ENCODE measurements at regions not wholly inside any gene's neighbourhood (a gene's known extent, or its start where the extent isn't known, plus 50 kb on each side); places are given as distances from the start of the nearest gene placed in this dataset.

GRCh38 chr4:185955151-185955770, 113.7 kb upstream of the TLR3 start:
- Mint-ChIP-seq H3K27me3 (ENCODE audit: low read depth) (no peaks in the 10 kb centered on the region), H3K4me1 (peaks cover 20% of the 10 kb centered on the region), H3K9me3 (peaks cover 5% of the 10 kb centered on the region), H3K4me3 (peak overlapping the region; percentile 22), H3K36me3 (ENCODE audit: low read depth) (peaks cover 3% of the 10 kb centered on the region), H3K27ac (ENCODE audit: unreplicated experiment) (no peak overlapping the region)
- no peak for DNase-seq (ENCODE audit: low read depth, low spot score)
- no peak for TF ChIP-seq CTCF (conservative IDR thresholded peaks at IDR 0.05)

- peaks cover 9% of the 10 kb centered on the region for H3K9me3 Mint-ChIP-seq
- peaks cover 20% of the 10 kb centered on the region for H3K4me1 Mint-ChIP-seq
- H3K27me3 Mint-ChIP-seq (ENCODE audit: low read depth): no peaks in the 10 kb centered on the region
- no peak for TF ChIP-seq CTCF (conservative IDR thresholded peaks at IDR 0.05)
- no peak for DNase-seq (ENCODE audit: low read depth, low spot score)
- peak overlapping the region; percentile 68 for H3K4me3 Mint-ChIP-seq
- H3K27ac Mint-ChIP-seq (ENCODE audit: unreplicated experiment): no peak overlapping the region
- H3K36me3 Mint-ChIP-seq (ENCODE audit: low read depth): peaks cover 3% of the 10 kb centered on the region
Measured at GRCh38 chr4:185955826-185956543, 113.0 kb upstream of the TLR3 start.

GRCh38 chr4:185956544-185956940, 112.4 kb upstream of the TLR3 start:
- H3K27me3 Mint-ChIP-seq (ENCODE audit: low read depth): no peaks in the 10 kb centered on the region
- DNase-seq (ENCODE audit: low read depth, low spot score): no peak
- no peak for TF ChIP-seq CTCF (conservative IDR thresholded peaks at IDR 0.05)
- peaks cover 3% of the 10 kb centered on the region for H3K36me3 Mint-ChIP-seq (ENCODE audit: low read depth)
- peaks cover 20% of the 10 kb centered on the region for H3K4me1 Mint-ChIP-seq
- H3K27ac Mint-ChIP-seq (ENCODE audit: unreplicated experiment): no peak overlapping the region
- H3K4me3 Mint-ChIP-seq: peak overlapping the region; percentile 68
- H3K9me3 Mint-ChIP-seq: peaks cover 13% of the 10 kb centered on the region

- Mint-ChIP-seq H3K27ac (ENCODE audit: unreplicated experiment) (no peak overlapping the region), H3K4me1 (peaks cover 20% of the 10 kb centered on the region), H3K36me3 (ENCODE audit: low read depth) (peaks cover 3% of the 10 kb centered on the region), H3K4me3 (no peak overlapping the region), H3K27me3 (ENCODE audit: low read depth) (no peaks in the 10 kb centered on the region), H3K9me3 (peaks cover 13% of the 10 kb centered on the region)
- DNase-seq (ENCODE audit: low read depth, low spot score): no peak
- TF ChIP-seq CTCF (conservative IDR thresholded peaks at IDR 0.05): no peak
Measured at GRCh38 chr4:185958094-185958747, 110.7 kb upstream of the TLR3 start.

- H3K4me1 Mint-ChIP-seq: peaks cover 18% of the 10 kb centered on the region
- no peaks in the 10 kb centered on the region for H3K27me3 Mint-ChIP-seq (ENCODE audit: low read depth)
- peaks cover 3% of the 10 kb centered on the region for H3K36me3 Mint-ChIP-seq (ENCODE audit: low read depth)
- peak overlapping the region; percentile 95 for H3K27ac Mint-ChIP-seq (ENCODE audit: unreplicated experiment)
- TF ChIP-seq CTCF (conservative IDR thresholded peaks at IDR 0.05): no peak
- H3K4me3 Mint-ChIP-seq: no peak overlapping the region
- peaks cover 7% of the 10 kb centered on the region for H3K9me3 Mint-ChIP-seq
- no peak for DNase-seq (ENCODE audit: low read depth, low spot score)
Measured at GRCh38 chr4:185965426-185966384, 103.3 kb upstream of the TLR3 start.

Measured in neural crest cell (in vitro differentiated cells).